Adrenal gland (tissue), 9 donors: ENCODE measurements at regions not wholly inside any gene's neighbourhood (a gene's known extent, or its start where the extent isn't known, plus 50 kb on each side); places are given as distances from the start of the nearest gene placed in this dataset.

Source experiments
- DNase-seq, 7 donors: peaks; one replicate each; pipeline ENCODE4 v3.0.0-alpha.2; 2019 to 2020
- H3K27ac ChIP-seq, 5 donors: fragments of 200-600 bp; sonication (generic) in 4 of 5; 1 replicate in 3 of 5; 2 replicates in 2 of 5; pipeline versions ENCODE4 v1.5.1 to v1.8.0; 2016 to 2020; ENCODE audit warnings: mild to moderate bottlenecking in 1 of 5
- H3K27me3 ChIP-seq: fragments of 200-600 bp; 2 replicates; pipeline ENCODE4 v1.8.0; 2021
- H3K36me3 ChIP-seq, 2 donors: fragments of 200-600 bp; replicated peaks in 1 of 2; 1 replicate in 1 of 2; 2 replicates in 1 of 2; pipeline versions ENCODE4 v1.5.1 to v1.8.0; 2018 to 2022
- H3K4me1 ChIP-seq, 2 donors: fragments of 200-600 bp; replicated peaks in 1 of 2; 1 replicate in 1 of 2; 2 replicates in 1 of 2; pipeline versions ENCODE4 v1.5.1 to v1.8.0; 2018 to 2021
- H3K4me3 ChIP-seq, 4 donors: fragments of 200-600 bp; sonication (generic) in 3 of 4; one replicate each; pipeline ENCODE4 v1.5.1; 2016 to 2018
- H3K9me3 ChIP-seq, 3 donors: fragments of 200-600 bp; sonication (generic) in 1 of 3; replicated peaks in 1 of 3; 1 replicate in 2 of 3; 2 replicates in 1 of 3; pipeline versions ENCODE4 v1.5.1 to v1.8.0; 2016 to 2021
- CTCF ChIP-seq, 6 experiments: fragments of 450-650 bp in 4 of 6; fragments of 200-600 bp in 2 of 6; sonication (generic) in 1 of 6; IDR thresholded peaks; 1 replicate in 5 of 6; 2 replicates in 1 of 6; pipeline versions ENCODE4 v1.5.1 to v1.8.0; 2016 to 2021; ENCODE audit warnings: antibody characterized with exemption in 6 of 6, mild to moderate bottlenecking in 2 of 6, moderate library complexity in 1 of 6
- POLR2A ChIP-seq, 2 donors: fragments of 450-650 bp; IDR thresholded peaks; one replicate each; pipeline ENCODE4 v1.6.1; 2017; ENCODE audit warnings: antibody characterized with exemption in 2 of 2, mild to moderate bottlenecking in 2 of 2, moderate library complexity in 1 of 2
- WGBS, 4 donors: extraction: QIAGEN DNeasy Blood & Tissue Kit in 2 of 4; methylation state at CpG; one replicate each; pipeline versions ENCODE4 v1.1.5 to v1.1.7; 2013 to 2017; 5-methylcytosine and 5-hydroxymethylcytosine counted together
- intact Hi-C, 2 donors: fragments of 100-400 bp; cut with DNase I; formaldehyde crosslinking; loops; one replicate each; pipeline versions ENCODE4 v1.14.1 to v1.15.0; 2022 to 2023
- donor health status: healthy with polysubstance abuse.
- donor health status: Bipolar disorder and iron deficiency.
- donor health status: DM: yes; HTN: yes; CAD: no.
- donor health status: DM: no; HTN: no; CAD: no.
- donor health status: DM: no; HTN: no; CAD: no.

GRCh38 chr9:105959531-105959930, 265.2 kb downstream of the TMEM38B start:
- Histone ChIP-seq H3K36me3 (no peaks in the 10 kb centered on the region), H3K4me3 (no peak overlapping the region), H3K27me3 (no peaks in the 10 kb centered on the region), H3K27ac (no peak overlapping the region), H3K9me3 (no peaks in the 10 kb centered on the region), H3K4me1 (no peaks in the 10 kb centered on the region)
- WGBS, 4 donors, result 60 to 80% (median 68%) methylated on average over 3 of the region's 3 CpGs
- DNase-seq, result no peak
- intact Hi-C loops, result no loop called here
- TF ChIP-seq POLR2A (IDR thresholded peaks at IDR 0.05) (no peak), CTCF (IDR thresholded peaks at IDR 0.05) (no peak)

- intact Hi-C loops, result no loop called here
- H3K4me3 ChIP-seq, result no peak overlapping the region
- no peak for TF ChIP-seq CTCF (IDR thresholded peaks at IDR 0.05)
- no peak for TF ChIP-seq POLR2A (IDR thresholded peaks at IDR 0.05)
- no peak for DNase-seq
- no peak overlapping the region for H3K27ac ChIP-seq
- H3K4me1 ChIP-seq, result no peaks in the 10 kb centered on the region
- H3K9me3 ChIP-seq, result no peaks in the 10 kb centered on the region
- WGBS, 4 donors, result 71 to 79% (median 74%) methylated on average over 4 of the region's 4 CpGs
- no peaks in the 10 kb centered on the region for H3K27me3 ChIP-seq
- H3K36me3 ChIP-seq, result no peaks in the 10 kb centered on the region
Observed at GRCh38 chr9:105963343-105964099, 269.2 kb downstream of the TMEM38B start.

GRCh38 chr9:105964156-105964555, 269.8 kb downstream of the TMEM38B start:
- Histone ChIP-seq H3K9me3 (no peaks in the 10 kb centered on the region), H3K4me1 (no peaks in the 10 kb centered on the region), H3K4me3 (no peak overlapping the region), H3K36me3 (no peaks in the 10 kb centered on the region), H3K27ac (no peak overlapping the region), H3K27me3 (no peaks in the 10 kb centered on the region)
- TF ChIP-seq POLR2A (IDR thresholded peaks at IDR 0.05) (no peak), CTCF (IDR thresholded peaks at IDR 0.05) (no peak)
- DNase-seq, result no peak
- intact Hi-C loops, result no loop called here

- Histone ChIP-seq H3K4me3 (no peak overlapping the region), H3K27me3 (no peaks in the 10 kb centered on the region), H3K9me3 (no peaks in the 10 kb centered on the region), H3K4me1 (no peaks in the 10 kb centered on the region), H3K36me3 (no peaks in the 10 kb centered on the region), H3K27ac (no peak overlapping the region)
- TF ChIP-seq POLR2A (IDR thresholded peaks at IDR 0.05), result no peak
- TF ChIP-seq CTCF (IDR thresholded peaks at IDR 0.05), result no peak
- intact Hi-C loops, result no loop called here
- no peak for DNase-seq
- 67 to 91% (median 73%) methylated on average over 1 of the region's 1 CpG for WGBS, 4 donors
Observed at GRCh38 chr9:105966834-105967233, 272.5 kb downstream of the TMEM38B start.
